GM21786 (cell line): ENCODE measurements at regions not wholly inside any gene's neighbourhood (a gene's known extent, or its start where the extent isn't known, plus 50 kb on each side); places are given as distances from the start of the nearest gene placed in this dataset.

ENCODE experiments used
- ATAC-seq: cut with Tn5 transposase; IDR thresholded peaks from one replicate; pipeline ENCODE4 v1.9.1; 2021; ENCODE audit not compliant: unreplicated experiment

- no peak for ATAC-seq
Observed at GRCh38 chr1:94599095-94599813, 57.7 kb upstream of the F3 start.

- ATAC-seq, result no peak
Observed at GRCh38 chr1:94597701-94598100, 56.1 kb upstream of the F3 start.

DNA sequence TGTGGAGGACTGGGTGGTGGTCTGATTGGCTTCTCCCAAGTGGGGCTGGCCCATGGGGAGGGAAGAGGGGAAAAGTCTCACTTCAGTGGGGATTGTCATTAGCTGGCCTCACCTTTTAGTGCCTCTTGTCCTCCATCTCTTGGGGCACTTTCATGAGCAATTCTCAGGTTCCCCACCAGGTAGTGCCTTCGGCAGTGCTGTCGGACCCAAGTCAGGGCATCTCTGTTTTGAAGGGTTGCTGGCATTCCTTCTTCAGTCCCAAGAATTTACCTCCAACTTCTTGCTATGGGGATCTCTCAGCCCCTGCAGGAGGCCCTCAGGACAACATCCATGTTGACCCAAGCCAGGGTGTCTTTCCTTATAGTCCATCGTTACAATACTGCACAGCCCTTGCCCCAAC lies 54.7 kb upstream of the F3 start:
- ATAC-seq, result no peak

- no peak for ATAC-seq
Observed at GRCh38 chr1:94595658-94596057, 54.1 kb upstream of the F3 start.

- no peak for ATAC-seq
Observed at GRCh38 chr1:94593611-94594010, 52.1 kb upstream of the F3 start.

DNA sequence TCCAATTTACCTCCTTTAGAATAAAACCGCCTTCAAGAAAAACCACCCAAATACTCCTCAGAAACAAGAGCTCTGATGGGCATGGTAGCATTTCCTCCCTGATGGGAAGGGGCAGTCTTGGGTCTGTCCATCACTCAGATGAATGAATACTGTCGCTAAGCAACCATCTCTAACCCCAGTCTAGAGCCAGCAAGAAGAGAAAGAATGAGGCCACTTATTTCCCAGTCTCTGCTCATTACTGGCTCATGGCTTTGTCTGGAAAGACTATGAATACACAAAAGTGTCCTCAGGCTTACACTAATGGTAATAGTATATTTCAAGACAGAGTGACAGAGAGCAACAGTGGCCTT lies 51.0 kb upstream of the F3 start:
- no peak for ATAC-seq

DNA sequence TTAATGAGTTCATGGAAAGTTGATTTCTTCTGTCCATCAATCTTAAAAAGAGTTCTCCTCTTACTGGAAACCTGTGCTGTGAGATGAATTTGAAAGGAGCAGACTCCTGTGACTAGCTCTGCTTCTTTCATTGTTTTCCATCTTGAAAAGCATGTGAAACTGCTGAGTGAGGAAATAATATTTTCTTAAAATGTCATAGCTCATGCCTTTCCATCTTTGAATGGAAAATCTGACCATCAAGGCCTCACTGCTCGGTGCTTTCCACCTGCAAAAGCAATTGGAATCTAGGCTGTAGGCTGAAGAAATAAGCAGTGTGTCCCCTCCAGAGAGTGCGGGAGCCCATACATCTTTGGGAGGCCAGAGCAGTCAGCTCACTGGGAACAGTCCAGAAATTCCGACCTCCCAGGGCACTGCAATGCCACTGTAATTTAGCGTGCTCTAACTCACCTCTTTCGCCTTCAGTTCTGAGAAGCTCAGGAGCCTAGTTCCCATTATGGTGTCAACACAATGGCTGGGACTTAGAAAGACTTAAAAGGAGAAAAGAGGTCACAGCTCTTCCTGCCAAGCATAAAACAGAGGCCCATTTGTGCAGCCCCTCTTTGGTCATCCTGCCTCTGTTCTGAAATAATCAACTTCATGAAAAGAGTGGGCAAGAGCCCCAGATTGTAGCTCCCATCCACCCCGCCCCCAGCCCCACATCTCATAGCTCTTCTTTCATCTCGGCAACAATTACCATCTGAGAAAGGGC lies 50.4 kb upstream of the F3 start:
- ATAC-seq, result no peak
